HepG2 (cell line): ENCODE measurements at regions not wholly inside any gene's neighbourhood (a gene's known extent, or its start where the extent isn't known, plus 50 kb on each side); places are given as distances from the start of the nearest gene placed in this dataset.

Experiments
- ASH2L ChIP-seq: fragments of 300-600, 200-600 bp; sonication (generic); IDR thresholded peaks from 2 replicates; pipeline ENCODE4 v1.7.0; 2017; ENCODE audit warnings: low read depth, mild to moderate bottlenecking, moderate library complexity, mixed read lengths, low read length; ENCODE audit not compliant: insufficient read length
- CEBPB ChIP-seq: IDR thresholded peaks from 2 replicates; pipeline ENCODE4 v1.6.1; 2011; ENCODE audit warnings: low read depth, low read length, improper control_type of control experiment, borderline replicate concordance
- DNMT1 ChIP-seq: sonication (generic); formaldehyde crosslinking; IDR thresholded peaks from 2 replicates; pipeline ENCODE4 v1.5.1; 2020; ENCODE audit warnings: mild to moderate bottlenecking, missing genetic modification reagents
- FOXK1 ChIP-seq: sonication (generic); formaldehyde crosslinking; IDR thresholded peaks from 2 replicates; pipeline ENCODE4 v1.4.0; 2020; ENCODE audit warnings: low read depth, missing genetic modification reagents, borderline replicate concordance
- GABPB1 ChIP-seq: IDR thresholded peaks from 2 replicates; pipeline ENCODE4 v1.6.1; 2016; ENCODE audit warnings: mild to moderate bottlenecking, missing genetic modification reagents, moderate library complexity, missing compliant biosample characterization
- MAFF ChIP-seq: IDR thresholded peaks from 2 replicates; pipeline ENCODE4 v1.6.1; 2011; ENCODE audit warnings: low read depth, low read length, improper control_type of control experiment
- MYC ChIP-seq: sonication (generic); formaldehyde crosslinking; IDR thresholded peaks from 2 replicates; pipeline ENCODE4 v1.9.0; 2021; ENCODE audit warnings: missing genetic modification reagents, borderline replicate concordance
- NCOA1 ChIP-seq: sonication (generic); formaldehyde crosslinking; IDR thresholded peaks from 2 replicates; pipeline ENCODE4 v1.9.0; 2021; ENCODE audit warnings: missing genetic modification reagents
- PHF8 ChIP-seq: sonication (generic); formaldehyde crosslinking; IDR thresholded peaks from 2 replicates; pipeline ENCODE4 v1.5.0; 2020; ENCODE audit warnings: missing genetic modification reagents
- POLR2AphosphoS2 ChIP-seq: IDR thresholded peaks from 2 replicates; pipeline ENCODE4 v1.6.1; 2011; ENCODE audit warnings: low read depth, low read length, improper control_type of control experiment
- ZBTB1 ChIP-seq: sonication (generic); formaldehyde crosslinking; IDR thresholded peaks from 2 replicates; pipeline ENCODE4 v1.4.0; 2020; ENCODE audit warnings: missing genetic modification reagents, borderline replicate concordance
- ZNF44 ChIP-seq: sonication (generic); formaldehyde crosslinking; IDR thresholded peaks from 2 replicates; pipeline ENCODE4 v1.5.1; 2020; ENCODE audit warnings: mild to moderate bottlenecking, missing genetic modification reagents
- ZNF749 ChIP-seq: sonication (generic); formaldehyde crosslinking; IDR thresholded peaks from 2 replicates; pipeline ENCODE4 v1.8.0; 2022; ENCODE audit warnings: mild to moderate bottlenecking, missing genetic modification reagents, moderate library complexity, borderline replicate concordance

GRCh38 chr5:65073250-65073661 is 304.5 kb downstream of the CWC27 start:
- TF ChIP-seq NCOA1 (CRISPR knock-in tag) (no peak), FOXK1 (CRISPR knock-in tag) (no peak), ZBTB1 (no peak), PHF8 (CRISPR knock-in tag) (no peak), CEBPB (no peak), DNMT1 (no peak), MAFF (no peak), POLR2AphosphoS2 (no peak), ZNF44 (CRISPR knock-in tag) (no peak), MYC (no peak), ZNF749 (CRISPR knock-in tag) (no peak), ASH2L (no peak), GABPB1 (CRISPR knock-in tag) (no peak)
